SH-SY5Y (cell line): ENCODE measurements at regions not wholly inside any gene's neighbourhood (a gene's known extent, or its start where the extent isn't known, plus 50 kb on each side); places are given as distances from the start of the nearest gene placed in this dataset.

Experiments used
- GATA2 ChIP-seq: IDR thresholded peaks from 2 replicates; pipeline ENCODE4 v1.6.1; 2011; ENCODE audit warnings: mild to moderate bottlenecking, low read depth, low read length
- GATA3 ChIP-seq: IDR thresholded peaks from 2 replicates; pipeline ENCODE4 v1.6.1; 2011; ENCODE audit warnings: low read depth, mild to moderate bottlenecking, low read length, moderate library complexity

- TF ChIP-seq GATA2 (no peak), GATA3 (no peak)
Measured at GRCh38 chr2:65608466-65608865, 176.1 kb upstream of the SPRED2 start.
